Thoracic aorta (tissue), 2 donors: ENCODE measurements at regions not wholly inside any gene's neighbourhood (a gene's known extent, or its start where the extent isn't known, plus 50 kb on each side); places are given as distances from the start of the nearest gene placed in this dataset.
"Not testable (repeated sequence)": the region's sequence is repeated elsewhere in the genome, so short reads cannot be mapped to it uniquely, and the experiment has no call there.

Experiments used
- ATAC-seq: fragments of 150-250 bp; one replicate; pipeline ENCODE4 v1.8.0; 2017; ENCODE audit warnings: low read depth; ENCODE audit not compliant: insufficient number of reproducible peaks, low FRiP score
- DNase-seq: peaks from one replicate; pipeline ENCODE4 v3.0.0-alpha.2; 2020; ENCODE audit warnings: low spot score
- H3K27ac ChIP-seq, 2 donors: fragments of 200-600 bp; sonication (generic); 1 replicate in 1 of 2; 2 replicates in 1 of 2; pipeline ENCODE4 v1.5.1; 2016; ENCODE audit warnings: mild to moderate bottlenecking in 2 of 2, moderate library complexity in 2 of 2
- H3K27me3 ChIP-seq: fragments of 200-600 bp; sonication (generic); replicated peaks from 2 replicates; pipeline ENCODE4 v1.6.0; 2016; ENCODE audit warnings: mild to moderate bottlenecking; ENCODE audit not compliant: insufficient read depth
- H3K36me3 ChIP-seq: fragments of 200-600 bp; sonication (generic); one replicate; pipeline ENCODE4 v1.5.1; 2016
- H3K4me1 ChIP-seq, 2 donors: fragments of 200-600 bp; sonication (generic); 1 replicate in 1 of 2; 2 replicates in 1 of 2; pipeline versions ENCODE4 v1.5.1 to v1.6.0; 2016; ENCODE audit warnings: low read depth in 2 of 2, mild to moderate bottlenecking in 1 of 2; ENCODE audit not compliant: control insufficient read depth in 1 of 2
- H3K4me3 ChIP-seq: fragments of 200-600 bp; sonication (generic); 2 replicates; pipeline ENCODE4 v1.5.1; 2016; ENCODE audit warnings: mild to moderate bottlenecking
- H3K9me3 ChIP-seq: fragments of 200-600 bp; sonication (generic); 2 replicates; pipeline ENCODE4 v1.5.1; 2016
- CTCF ChIP-seq: fragments of 200-600 bp; sonication (generic); IDR thresholded peaks from one replicate; pipeline ENCODE4 v1.5.1; 2019; ENCODE audit warnings: antibody characterized with exemption

GRCh38 chr6:9292975-9293374 lies 857.6 kb upstream of the SLC35B3 start:
- TF ChIP-seq CTCF: no peak
- ATAC-seq (no peak), DNase-seq (no peak)
- Histone ChIP-seq H3K4me3 (no peak overlapping the region), H3K36me3 (no peaks in the 10 kb centered on the region), H3K27ac (no peak overlapping the region), H3K4me1 (no peaks in the 10 kb centered on the region), H3K9me3 (no peaks in the 10 kb centered on the region), H3K27me3 (no peaks in the 10 kb centered on the region)

GRCh38 chr6:9290342-9290741 lies 855.0 kb upstream of the SLC35B3 start:
- not testable (repeated sequence) for DNase-seq

DNA sequence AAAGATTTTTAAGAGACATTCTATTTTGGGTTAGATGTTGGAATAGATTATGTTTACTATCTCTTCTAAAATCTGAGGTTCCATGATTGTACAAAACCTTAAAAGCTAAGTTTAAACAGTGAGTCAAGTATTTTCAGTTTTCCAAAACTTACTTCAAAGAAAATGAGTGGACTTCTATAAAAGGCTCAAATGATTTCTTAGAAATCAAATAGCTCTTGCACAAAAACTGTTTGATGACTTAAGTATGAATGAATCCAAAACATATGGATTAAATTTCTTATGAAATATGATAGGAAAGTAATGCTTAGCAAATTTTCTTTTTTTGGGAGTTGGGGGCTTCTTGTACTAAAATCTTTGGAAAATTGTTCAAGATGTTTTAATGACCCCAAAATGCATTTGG lies 837.3 kb upstream of the SLC35B3 start:
- no peaks in the 10 kb centered on the region for H3K4me1 ChIP-seq
- no peak for TF ChIP-seq CTCF
- H3K27me3 ChIP-seq: no peaks in the 10 kb centered on the region
- H3K27ac ChIP-seq: no peak overlapping the region
- no peaks in the 10 kb centered on the region for H3K9me3 ChIP-seq
- ATAC-seq (no peak), DNase-seq (no peak)
- H3K4me3 ChIP-seq: no peak overlapping the region
- no peaks in the 10 kb centered on the region for H3K36me3 ChIP-seq

More at GRCh38 chr6:9290342-9290741, 855.0 kb upstream of the SLC35B3 start:
- H3K4me1 ChIP-seq, ATAC-seq, H3K27ac ChIP-seq, H3K4me3 ChIP-seq, H3K36me3 ChIP-seq, H3K27me3 ChIP-seq, H3K9me3 ChIP-seq: not testable (repeated sequence)

DNA sequence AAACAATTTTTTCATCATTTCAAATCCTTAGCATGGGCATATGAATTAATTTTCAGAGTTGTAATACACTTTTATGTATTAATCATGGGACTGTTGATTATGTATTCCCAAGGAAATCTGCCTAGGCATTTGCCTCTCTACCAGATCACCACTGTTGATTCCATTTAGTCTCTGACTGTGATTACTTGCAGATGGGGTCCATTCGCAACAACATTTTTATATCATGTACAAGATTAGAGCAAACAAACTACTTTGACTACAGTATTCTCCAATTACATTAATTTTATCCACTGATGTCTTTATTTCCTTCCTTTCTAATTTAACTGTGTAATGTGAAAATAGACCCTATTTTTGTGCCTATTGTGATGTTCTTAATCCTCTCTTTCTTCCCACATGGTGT lies 831.4 kb upstream of the SLC35B3 start:
- H3K9me3 ChIP-seq: no peaks in the 10 kb centered on the region
- no peak for ATAC-seq
- no peak for TF ChIP-seq CTCF

GRCh38 chr6:9257215-9257614 lies 821.9 kb upstream of the SLC35B3 start:
- Histone ChIP-seq H3K4me1 (no peaks in the 10 kb centered on the region), H3K27me3 (no peaks in the 10 kb centered on the region), H3K36me3 (no peaks in the 10 kb centered on the region), H3K4me3 (no peak overlapping the region), H3K27ac (no peak overlapping the region), H3K9me3 (no peaks in the 10 kb centered on the region)
- ATAC-seq: no peak
- DNase-seq: no peak
- TF ChIP-seq CTCF: no peak

More for the DNA sequence above, 831.4 kb upstream of the SLC35B3 start:
- Histone ChIP-seq H3K4me3 (no peak overlapping the region), H3K27ac (no peak overlapping the region), H3K4me1 (no peaks in the 10 kb centered on the region), H3K36me3 (no peaks in the 10 kb centered on the region), H3K27me3 (no peaks in the 10 kb centered on the region)
- no peak for DNase-seq

DNA sequence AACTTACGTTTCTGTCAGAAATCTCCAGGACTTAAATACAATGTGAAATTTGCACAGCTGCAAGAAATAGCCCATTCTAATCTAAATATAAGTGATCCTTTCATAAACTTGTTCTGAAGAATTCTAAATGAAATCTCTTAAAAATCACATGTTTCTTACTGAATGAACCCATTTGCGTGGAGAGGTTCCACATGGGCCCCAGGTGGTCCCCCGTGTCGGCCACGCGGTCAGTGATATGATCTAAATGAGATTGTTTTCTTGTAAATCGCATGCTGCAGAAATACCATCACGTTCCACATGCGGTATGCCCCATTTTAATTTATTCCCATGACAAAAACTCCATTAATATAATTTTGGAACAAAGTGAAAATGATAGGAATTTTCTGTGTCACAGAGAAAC lies 818.9 kb upstream of the SLC35B3 start:
- H3K4me3 ChIP-seq: no peak overlapping the region
- H3K36me3 ChIP-seq: no peaks in the 10 kb centered on the region
- ATAC-seq: no peak
- H3K9me3 ChIP-seq: no peaks in the 10 kb centered on the region
- no peak for DNase-seq
- TF ChIP-seq CTCF: no peak
- no peaks in the 10 kb centered on the region for H3K4me1 ChIP-seq
- H3K27me3 ChIP-seq: no peaks in the 10 kb centered on the region
- no peak overlapping the region for H3K27ac ChIP-seq
